ENCODE measurements at regions not wholly inside any gene's neighbourhood (a gene's known extent, or its start where the extent isn't known, plus 50 kb on each side); places are given as distances from the start of the nearest gene placed in this dataset.

- Histone ChIP-seq H3K4me3 (no peak overlapping the region), H3K36me3 (ENCODE audit: insufficient read depth in 1 of 2, low read depth in 1 of 2) (no peaks in the 10 kb centered on the region), H3K9me3 (no peaks in the 10 kb centered on the region), H3K4me1 (no peaks in the 10 kb centered on the region), H3K27me3 (ENCODE audit: insufficient read depth in 3 of 3, low read length in 2 of 3) (peaks cover 0 to 2% (median 0%) of the 10 kb centered on the region in 3 donors), H3K27ac (no peak overlapping the region)
- DNase-seq = no peak
- WGBS, 3 donors = 64 to 76% (median 68%) methylated on average over 3 of the region's 3 CpGs
- no peak for TF ChIP-seq CTCF (IDR thresholded peaks at IDR 0.05)
- ATAC-seq = no peak
- intact Hi-C loops (cut with DNase I) = no loop called here
Measured at GRCh38 chr7:13169356-13169755, 481.9 kb downstream of the ARL4A start.

DNA sequence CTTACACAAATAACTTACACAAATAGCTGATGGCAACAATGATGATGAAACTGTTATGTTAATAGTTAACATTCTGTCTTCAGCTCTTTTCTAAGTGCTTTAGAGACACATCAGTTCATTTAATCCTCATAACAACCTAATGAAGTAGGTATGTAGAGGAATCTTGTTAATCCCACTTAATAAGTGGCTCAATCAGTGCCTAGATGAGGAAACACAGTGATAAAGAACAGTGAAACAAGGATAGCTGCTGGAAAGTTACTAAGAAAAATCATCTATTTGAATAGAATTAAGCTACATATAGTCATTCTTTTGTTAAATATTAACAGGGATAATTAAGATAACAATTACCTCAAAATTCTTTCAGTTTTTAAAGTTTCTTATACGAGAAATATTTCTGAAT, 487.6 kb downstream of the ARL4A start:
- Histone ChIP-seq H3K36me3 (ENCODE audit: insufficient read depth in 1 of 2, low read depth in 1 of 2) (no peaks in the 10 kb centered on the region), H3K4me3 (no peak overlapping the region), H3K27ac (no peak overlapping the region), H3K27me3 (ENCODE audit: insufficient read depth in 3 of 3, low read length in 2 of 3) (no peaks in the 10 kb centered on the region), H3K4me1 (no peaks in the 10 kb centered on the region), H3K9me3 (no peaks in the 10 kb centered on the region)
- ATAC-seq = no peak
- no peak for DNase-seq
- no peak for TF ChIP-seq CTCF (IDR thresholded peaks at IDR 0.05)
- 72 to 89% (median 74%) methylated on average over 1 of the region's 1 CpG for WGBS, 3 donors
- intact Hi-C loops (cut with DNase I) = loop anchor here in 1 of 2 donors (5.0 kb wide), 1 partner anchor 488 kb away; the partner anchor contains the start of gene ARL4A

- Histone ChIP-seq H3K36me3 (ENCODE audit: insufficient read depth in 1 of 2, low read depth in 1 of 2) (no peaks in the 10 kb centered on the region), H3K27ac (no peak overlapping the region), H3K4me3 (no peak overlapping the region), H3K27me3 (ENCODE audit: insufficient read depth in 3 of 3, low read length in 2 of 3) (no peaks in the 10 kb centered on the region), H3K9me3 (no peaks in the 10 kb centered on the region), H3K4me1 (no peaks in the 10 kb centered on the region)
- intact Hi-C loops (cut with DNase I) = loop anchor here in 1 of 2 donors (5.0 kb wide), 1 partner anchor 492 kb away; the partner anchor contains the start of gene ARL4A
- no peak for TF ChIP-seq CTCF (IDR thresholded peaks at IDR 0.05)
- 43 to 54% (median 48%) methylated on average over 5 of the region's 5 CpGs for WGBS, 3 donors
- ATAC-seq = peak; percentile 65 to 94 (median 88)
- no peak for DNase-seq
Measured at GRCh38 chr7:13179011-13179582, 491.7 kb downstream of the ARL4A start.

DNA sequence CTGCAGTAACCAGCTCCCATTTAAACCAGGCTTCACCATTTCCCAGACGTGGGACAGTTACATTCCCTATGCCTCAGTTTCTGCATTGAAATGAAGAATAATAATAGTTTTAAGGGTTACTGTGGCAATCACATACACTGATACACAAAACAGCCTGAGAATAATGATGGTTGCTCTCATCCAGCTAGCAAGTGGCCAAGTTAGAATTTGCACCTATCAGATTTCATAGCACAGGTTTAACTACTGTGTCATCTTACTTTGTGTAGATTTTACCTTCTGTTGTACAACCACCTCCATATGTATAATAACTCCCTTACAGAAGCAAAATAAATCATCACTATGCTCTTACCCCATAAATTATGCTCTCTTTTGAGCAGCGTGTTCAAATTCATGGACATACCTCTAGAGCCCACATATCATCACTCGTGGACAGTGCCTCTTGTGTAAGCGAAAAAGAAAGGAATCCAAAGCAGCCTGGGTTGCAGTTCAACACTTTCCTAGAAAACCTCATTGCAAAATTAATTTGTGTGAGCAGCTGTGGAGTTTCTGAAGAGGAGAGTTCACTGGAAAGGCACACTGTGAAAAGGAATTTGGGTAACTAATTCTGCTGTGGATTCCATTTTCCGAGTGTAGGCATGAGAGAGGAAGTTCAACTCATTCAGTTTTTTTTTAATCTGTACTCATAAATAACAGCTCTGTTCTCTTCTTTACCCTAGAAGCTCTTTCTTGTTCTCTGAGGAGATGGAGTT, 492.5 kb downstream of the ARL4A start:
- Histone ChIP-seq H3K4me3 (no peak overlapping the region), H3K36me3 (ENCODE audit: insufficient read depth in 1 of 2, low read depth in 1 of 2) (no peaks in the 10 kb centered on the region), H3K27me3 (ENCODE audit: insufficient read depth in 3 of 3, low read length in 2 of 3) (no peaks in the 10 kb centered on the region), H3K27ac (no peak overlapping the region), H3K9me3 (no peaks in the 10 kb centered on the region), H3K4me1 (no peaks in the 10 kb centered on the region)
- 19 to 30% (median 20%) methylated on average over 5 of the region's 5 CpGs for WGBS, 3 donors
- intact Hi-C loops (cut with DNase I) = loop anchor here in 1 of 2 donors (5.0 kb wide), 1 partner anchor 493 kb away; the partner anchor contains the start of gene ARL4A
- peak; percentile 31 to 77 (median 74) for ATAC-seq
- TF ChIP-seq CTCF (IDR thresholded peaks at IDR 0.05) = no peak
- DNase-seq = no peak

Data from psoas muscle (tissue), 7 donors.